Renal cortex interstitium (tissue), 11 donors: ENCODE measurements at regions not wholly inside any gene's neighbourhood (a gene's known extent, or its start where the extent isn't known, plus 50 kb on each side); places are given as distances from the start of the nearest gene placed in this dataset.

Experiments
- DNase-seq, 11 donors: peaks; one replicate each; pipeline ENCODE4 v3.0.0-alpha.2; 2013; ENCODE audit warnings: low read depth in 9 of 11, low spot score in 4 of 11; ENCODE audit errors: extremely low read depth in 1 of 11

- no peak for DNase-seq
Observed at GRCh38 chr10:1882180-1882579, 144.9 kb upstream of the ADARB2 start.

DNA sequence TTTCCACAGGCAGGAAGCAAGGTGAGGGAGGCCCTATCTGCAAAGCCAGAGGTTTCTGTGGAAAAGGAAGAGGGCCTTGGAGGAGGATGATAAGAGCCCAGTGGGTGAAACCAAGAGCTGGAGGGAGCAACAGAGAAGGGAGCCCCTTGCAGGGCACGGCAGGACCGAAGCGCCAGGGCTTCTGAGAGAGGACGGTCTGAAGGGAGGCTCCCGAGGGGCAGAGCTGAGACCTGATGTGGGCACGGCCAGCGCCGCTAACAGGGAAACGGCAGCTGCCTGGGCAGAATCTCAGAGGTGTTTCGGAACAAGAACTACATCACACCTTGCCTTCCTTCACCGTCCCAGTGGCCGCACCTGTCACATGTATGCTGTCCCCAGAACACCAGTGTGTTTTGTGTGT is 144.3 kb upstream of the ADARB2 start:
- no peak for DNase-seq

DNA sequence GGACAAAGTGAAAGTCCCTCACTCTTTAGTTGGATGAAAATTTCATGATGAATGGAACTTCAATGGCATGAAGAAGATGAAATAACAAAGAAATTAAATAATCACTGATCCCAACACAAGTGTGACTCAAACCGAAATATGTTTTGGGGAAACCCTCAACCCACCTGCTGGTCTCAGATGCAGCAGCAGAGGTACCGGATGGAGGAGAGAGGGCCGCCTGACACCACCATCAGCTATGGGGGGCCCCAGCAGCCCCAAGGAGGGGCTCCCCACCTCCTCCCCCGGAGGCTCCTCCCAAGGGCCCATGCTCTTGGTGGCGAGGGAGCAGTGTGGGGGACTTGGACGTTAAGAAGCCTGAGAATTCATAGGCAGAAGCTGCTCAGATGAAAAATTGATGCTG is 137.2 kb upstream of the ADARB2 start:
- DNase-seq, result no peak

DNA sequence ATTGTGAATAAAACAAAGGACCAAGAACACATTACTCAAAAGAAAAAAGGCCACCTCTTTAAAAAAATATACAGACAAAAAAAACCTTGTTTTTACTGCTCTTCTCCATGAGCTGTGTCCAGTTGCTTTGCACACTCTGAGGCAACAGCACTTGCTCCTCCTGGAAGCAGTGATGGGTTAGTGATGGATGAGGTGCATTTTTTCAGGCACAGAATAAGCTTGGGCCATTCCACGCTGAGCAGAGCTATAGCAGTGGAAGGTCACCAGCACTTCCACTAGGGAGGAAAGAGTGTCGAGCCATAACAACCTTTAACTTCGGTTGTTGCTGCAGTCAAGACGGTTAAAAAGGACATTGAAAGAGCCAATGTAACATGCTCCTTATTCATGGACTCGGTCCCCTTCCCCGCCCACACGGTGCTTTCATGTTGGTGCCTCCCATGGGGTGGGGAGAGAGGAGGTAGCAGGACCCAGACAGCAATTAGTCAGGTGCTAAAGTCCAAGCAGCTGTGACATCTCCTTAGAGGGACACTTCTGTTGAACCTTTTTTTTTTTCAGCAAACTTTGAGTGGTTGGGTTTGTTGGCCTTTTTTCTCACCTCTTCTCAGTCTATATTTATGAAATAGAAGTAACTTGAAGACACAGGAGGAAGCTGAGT is 136.5 kb upstream of the ADARB2 start:
- DNase-seq, result no peak

DNA sequence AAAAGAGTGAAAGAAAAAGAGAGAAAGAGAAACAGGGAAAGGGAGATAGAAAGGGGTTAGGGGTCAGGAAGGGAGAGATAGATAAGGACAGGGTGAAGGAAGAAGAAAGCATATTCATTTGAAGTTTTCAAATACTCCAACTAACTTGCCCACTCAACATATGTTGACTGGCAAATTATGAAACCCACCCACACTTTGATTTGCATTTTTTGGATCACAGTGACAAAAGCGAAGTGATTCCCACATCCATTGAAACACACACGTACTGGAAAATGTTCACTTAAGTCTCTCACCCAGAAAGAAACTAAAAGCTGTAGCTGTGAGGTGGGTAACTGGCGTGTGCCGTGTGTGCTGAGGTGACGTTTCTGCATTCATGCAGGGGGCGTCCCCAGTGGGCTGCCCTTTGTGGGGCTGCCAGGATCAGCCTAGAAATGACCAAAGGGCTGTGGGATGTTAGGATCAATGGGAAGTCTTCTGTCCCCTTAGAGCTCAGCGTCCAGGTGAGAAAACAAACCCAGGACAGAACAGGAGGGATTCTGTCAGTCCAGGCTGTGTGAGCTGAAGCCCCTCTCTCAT is 134.9 kb upstream of the ADARB2 start:
- no peak for DNase-seq

GRCh38 chr10:1870491-1870890 is 133.2 kb upstream of the ADARB2 start:
- no peak for DNase-seq

DNA sequence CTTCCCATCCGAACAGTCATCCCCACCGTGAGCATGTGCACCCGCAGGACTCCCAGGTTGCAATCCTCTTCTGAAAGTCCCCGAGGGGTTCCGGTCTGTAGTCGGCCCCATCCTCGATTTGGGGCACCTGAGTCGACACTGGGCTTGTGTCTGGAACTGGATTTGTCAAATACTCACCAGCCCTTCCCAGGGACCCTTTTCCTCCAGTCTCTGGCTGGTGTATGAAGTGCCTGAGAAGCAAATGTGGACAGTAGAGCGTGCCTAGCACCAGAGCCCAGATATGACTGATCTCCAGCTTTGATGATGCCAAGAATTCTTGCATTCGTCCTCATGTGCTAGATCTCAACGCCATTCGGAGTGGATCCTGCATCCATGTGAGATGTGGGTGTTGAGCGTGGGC is 132.5 kb upstream of the ADARB2 start:
- no peak for DNase-seq

GRCh38 chr10:1860351-1860750 is 123.0 kb upstream of the ADARB2 start:
- no peak for DNase-seq

GRCh38 chr10:1858547-1858946 is 121.2 kb upstream of the ADARB2 start:
- DNase-seq, result no peak

GRCh38 chr10:1858048-1858447 is 120.7 kb upstream of the ADARB2 start:
- DNase-seq, result no peak

DNA sequence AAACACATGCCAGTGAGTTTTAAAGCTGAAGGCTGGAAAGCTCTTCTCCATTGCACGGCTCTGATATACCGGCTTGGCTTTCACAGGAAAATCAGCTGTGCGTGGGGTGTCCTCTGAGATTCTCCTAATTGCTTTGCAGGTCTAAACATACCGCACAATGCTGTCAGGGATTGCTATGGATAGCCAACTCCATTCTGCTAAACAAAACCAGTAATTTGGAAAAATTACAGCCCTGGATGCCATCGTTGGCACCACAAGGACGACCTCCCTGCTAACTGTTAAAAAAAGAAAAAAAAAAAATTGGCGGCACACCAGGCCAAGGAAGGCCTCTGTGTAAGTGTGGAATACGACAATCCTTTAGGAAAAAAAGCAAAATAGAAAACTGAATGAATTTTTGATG is 118.6 kb upstream of the ADARB2 start:
- no peak for DNase-seq

GRCh38 chr10:1854271-1854670 is 116.9 kb upstream of the ADARB2 start:
- DNase-seq, result no peak

DNA sequence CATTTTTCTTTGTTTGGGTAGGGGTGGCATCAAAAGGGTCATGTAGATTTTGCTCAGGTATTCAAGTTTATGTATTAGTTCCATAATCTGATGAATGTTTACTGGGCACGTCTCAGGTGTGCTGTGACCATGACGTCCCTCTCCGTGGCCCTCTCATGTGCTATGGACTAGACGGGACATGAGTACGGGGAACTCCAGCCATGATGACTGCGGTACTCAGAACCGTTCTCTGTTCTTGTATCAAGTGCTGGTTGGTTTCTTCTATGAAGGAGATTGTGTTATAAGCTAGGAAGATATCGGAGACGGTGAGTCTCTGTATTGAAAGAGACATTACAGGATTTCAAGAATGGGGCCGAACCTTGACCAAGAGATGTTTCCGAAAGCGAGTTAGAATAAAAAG is 116.5 kb upstream of the ADARB2 start:
- no peak for DNase-seq

DNA sequence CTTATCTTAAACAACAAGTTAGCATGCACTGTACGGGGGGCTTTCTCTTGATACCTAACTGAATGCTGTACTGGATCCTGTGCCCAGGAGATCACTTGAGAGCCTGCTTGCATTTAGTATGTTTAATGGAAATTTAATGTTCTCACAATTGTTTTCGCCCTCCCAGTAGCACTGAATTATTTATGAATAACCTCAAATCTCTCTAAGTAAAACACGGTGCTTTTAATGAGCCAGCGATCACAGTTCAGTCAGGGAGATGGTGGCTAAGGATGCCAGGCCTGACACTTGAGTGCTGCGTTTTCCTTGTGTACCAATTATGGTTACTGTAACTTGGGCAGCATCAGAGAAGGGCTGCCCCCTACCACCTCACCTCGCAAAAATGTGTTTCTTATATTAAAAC is 115.5 kb upstream of the ADARB2 start:
- no peak for DNase-seq

GRCh38 chr10:1851762-1852161 is 114.4 kb upstream of the ADARB2 start:
- no peak for DNase-seq

GRCh38 chr10:1850971-1851527 is 113.7 kb upstream of the ADARB2 start:
- no peak for DNase-seq

DNA sequence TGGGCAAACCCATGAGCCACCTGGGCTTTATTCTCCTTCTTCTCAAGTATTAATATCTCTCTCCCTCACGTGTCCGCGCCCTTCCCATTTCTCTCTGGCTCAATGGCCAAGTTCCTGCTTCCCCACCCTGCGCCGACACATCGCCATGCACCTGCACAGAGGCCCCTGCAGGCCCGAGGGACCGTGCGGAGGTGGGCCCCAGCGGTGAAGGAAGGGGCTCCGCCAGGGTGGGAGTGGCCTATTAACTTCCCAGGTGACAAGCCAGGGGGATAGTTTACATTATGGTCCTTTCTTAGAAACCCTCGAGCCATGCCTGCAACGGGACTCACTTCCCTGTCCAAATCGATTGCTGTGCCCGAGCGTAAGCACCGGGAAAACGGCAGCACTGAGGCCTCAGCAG is 110.0 kb upstream of the ADARB2 start:
- no peak for DNase-seq

DNA sequence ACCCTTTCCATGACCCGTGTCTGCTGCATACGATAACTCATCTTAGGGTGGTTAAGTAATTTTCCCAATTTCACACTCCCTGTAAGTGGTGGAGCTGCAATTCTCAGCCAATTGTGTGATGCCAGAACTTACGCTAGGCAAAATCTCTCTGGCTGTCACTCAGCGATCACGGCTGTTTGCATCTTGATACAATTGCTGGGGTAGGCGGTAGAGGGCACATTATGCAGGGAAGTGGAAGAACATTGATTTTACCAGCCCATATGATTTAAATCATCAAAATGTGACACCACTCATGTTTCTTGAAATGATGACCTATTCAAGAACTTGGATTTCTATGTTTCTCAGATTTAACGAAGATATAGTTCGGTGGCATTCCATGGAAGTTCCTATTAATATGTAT is 108.7 kb upstream of the ADARB2 start:
- DNase-seq, result no peak

GRCh38 chr10:1841759-1842158 is 104.4 kb upstream of the ADARB2 start:
- DNase-seq, result no peak

DNA sequence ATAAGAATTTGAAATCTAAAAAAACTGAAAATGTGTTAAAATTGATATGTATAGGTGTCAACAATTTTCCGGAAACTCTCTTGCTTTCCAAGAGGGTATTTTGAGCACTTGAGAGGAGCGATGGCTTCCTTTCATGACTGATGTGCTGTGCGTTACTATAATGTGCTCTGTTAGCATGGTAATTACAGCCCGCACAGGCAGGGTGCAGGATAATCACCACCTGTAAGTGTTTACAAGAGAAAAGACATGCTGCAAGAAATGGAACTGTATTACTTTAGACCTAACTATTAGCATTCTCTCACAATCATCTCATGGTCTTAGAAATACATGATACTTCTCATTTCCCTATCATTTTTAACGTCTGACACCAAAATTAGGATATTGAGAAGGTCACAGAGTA is 92.4 kb upstream of the ADARB2 start:
- no peak for DNase-seq

DNA sequence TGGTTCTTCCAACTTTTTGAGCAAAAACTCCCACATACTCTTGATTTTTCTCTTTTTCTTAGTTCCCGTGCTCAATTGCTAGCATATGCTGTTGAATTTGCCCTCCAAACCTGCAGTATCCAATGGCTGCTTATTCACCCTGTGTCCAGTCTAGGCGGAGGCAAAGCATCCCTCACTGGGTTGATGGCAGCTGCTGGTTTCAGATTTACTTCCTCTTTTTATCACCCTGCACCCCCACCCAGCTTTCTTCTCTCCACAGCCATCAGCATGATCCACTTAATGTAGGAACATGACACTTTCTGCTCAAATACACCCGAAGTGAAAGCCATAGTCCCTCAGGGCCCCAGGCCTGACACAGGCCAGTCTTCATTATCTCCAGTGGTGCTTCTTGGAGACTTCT is 87.6 kb upstream of the ADARB2 start:
- no peak for DNase-seq
